ENCODE measurements at regions not wholly inside any gene's neighbourhood (a gene's known extent, or its start where the extent isn't known, plus 50 kb on each side); places are given as distances from the start of the nearest gene placed in this dataset.

GRCh38 chr11:91926965-91927364, 297.7 kb upstream of the FAT3 start:
- Histone ChIP-seq H3K4me1 (peaks cover 0 to under 1% (median 0%) of the 10 kb centered on the region in 4 donors), H3K36me3 (no peaks in the 10 kb centered on the region), H3K27ac (no peak overlapping the region), H3K27me3 (no peaks in the 10 kb centered on the region), H3K4me3 (no peak overlapping the region), H3K9me3 (no peaks in the 10 kb centered on the region)
- DNase-seq (no peak), ATAC-seq (no peak)
- intact Hi-C loops (cut with DNase I) = no loop called here
- 57% methylated on average over 1 of the region's 1 CpG for WGBS (ENCODE audit: insufficient coverage, low coverage, low lambda C conversion rate, missing lambda C conversion rate)
- TF ChIP-seq CTCF (IDR thresholded peaks at IDR 0.05) (no peak), POLR2A (IDR thresholded peaks at IDR 0.05) (no peak)

GRCh38 chr11:91922846-91923245, 301.8 kb upstream of the FAT3 start:
- no peak overlapping the region for H3K27ac ChIP-seq
- no peaks in the 10 kb centered on the region for H3K36me3 ChIP-seq
- DNase-seq = no peak
- no peaks in the 10 kb centered on the region for H3K9me3 ChIP-seq
- no peak overlapping the region for H3K4me3 ChIP-seq
- TF ChIP-seq POLR2A (IDR thresholded peaks at IDR 0.05) = no peak
- no peak for TF ChIP-seq CTCF (IDR thresholded peaks at IDR 0.05)
- ATAC-seq = no peak
- no peaks in the 10 kb centered on the region for H3K4me1 ChIP-seq
- 50% methylated on average over 1 of the region's 1 CpG for WGBS (ENCODE audit: insufficient coverage, low coverage, low lambda C conversion rate, missing lambda C conversion rate)
- no peaks in the 10 kb centered on the region for H3K27me3 ChIP-seq
- intact Hi-C loops (cut with DNase I) = no loop called here

- Histone ChIP-seq H3K9me3 (no peaks in the 10 kb centered on the region), H3K27ac (no peak overlapping the region), H3K36me3 (no peaks in the 10 kb centered on the region), H3K4me1 (no peaks in the 10 kb centered on the region), H3K4me3 (no peak overlapping the region), H3K27me3 (no peaks in the 10 kb centered on the region)
- WGBS (ENCODE audit: insufficient coverage, low coverage, low lambda C conversion rate, missing lambda C conversion rate) = no CpG with 5 or more reads among the region's 1 CpG
- intact Hi-C loops (cut with DNase I) = no loop called here
- ATAC-seq (peak in 1 of 4 donors; percentile 70), DNase-seq (no peak)
- no peak for TF ChIP-seq CTCF (IDR thresholded peaks at IDR 0.05)
- no peak for TF ChIP-seq POLR2A (IDR thresholded peaks at IDR 0.05)
Measured at GRCh38 chr11:91921974-91922373, 302.6 kb upstream of the FAT3 start.

DNA sequence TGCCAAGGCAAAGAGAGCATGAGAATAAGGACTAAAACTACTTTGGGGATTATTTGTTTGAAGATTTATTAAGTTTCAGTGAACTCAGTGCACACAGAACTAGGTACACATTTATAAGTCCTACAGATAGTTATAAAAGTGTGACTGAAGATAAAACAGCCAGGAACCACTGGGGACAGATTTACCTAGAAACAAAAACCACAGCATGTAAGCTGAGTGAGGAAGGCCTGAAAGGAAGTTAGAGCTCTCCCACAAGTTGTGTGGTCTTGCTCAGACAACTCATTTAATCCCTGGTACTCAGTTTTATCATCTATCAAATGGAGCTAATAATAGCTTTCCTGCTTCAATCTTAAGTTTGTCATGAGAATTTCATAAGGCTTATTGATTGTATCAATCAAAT, 311.2 kb upstream of the FAT3 start:
- no peak for TF ChIP-seq POLR2A (IDR thresholded peaks at IDR 0.05)
- TF ChIP-seq CTCF (IDR thresholded peaks at IDR 0.05) = no peak
- no peak overlapping the region for H3K4me3 ChIP-seq
- DNase-seq (no peak), ATAC-seq (no peak)
- H3K9me3 ChIP-seq = no peaks in the 10 kb centered on the region
- H3K36me3 ChIP-seq = no peaks in the 10 kb centered on the region
- H3K27ac ChIP-seq = no peak overlapping the region
- H3K4me1 ChIP-seq = no peaks in the 10 kb centered on the region
- no peaks in the 10 kb centered on the region for H3K27me3 ChIP-seq
- intact Hi-C loops (cut with DNase I) = no loop called here

GRCh38 chr11:91912322-91912721, 312.3 kb upstream of the FAT3 start:
- Histone ChIP-seq H3K36me3 (no peaks in the 10 kb centered on the region), H3K9me3 (no peaks in the 10 kb centered on the region), H3K4me1 (no peaks in the 10 kb centered on the region), H3K4me3 (no peak overlapping the region), H3K27me3 (no peaks in the 10 kb centered on the region), H3K27ac (no peak overlapping the region)
- DNase-seq (no peak), ATAC-seq (no peak)
- WGBS (ENCODE audit: insufficient coverage, low coverage, low lambda C conversion rate, missing lambda C conversion rate) = 54% methylated on average over 4 of the region's 4 CpGs
- intact Hi-C loops (cut with DNase I) = no loop called here
- no peak for TF ChIP-seq CTCF (IDR thresholded peaks at IDR 0.05)
- TF ChIP-seq POLR2A (IDR thresholded peaks at IDR 0.05) = no peak
